Gastrocnemius medialis (tissue), 4 donors: ENCODE measurements at regions not wholly inside any gene's neighbourhood (a gene's known extent, or its start where the extent isn't known, plus 50 kb on each side); places are given as distances from the start of the nearest gene placed in this dataset.

ENCODE experiments used
- POLR2A ChIP-seq, 2 donors: fragments of 450-650 bp; IDR thresholded peaks; one replicate each; pipeline ENCODE4 v1.6.1; 2017; ENCODE audit warnings: antibody characterized with exemption in 2 of 2, mild to moderate bottlenecking in 2 of 2, moderate library complexity in 2 of 2
- TF ChIP-seq, protein P1 (sequence below), 5 experiments: fragments of 450-650 bp in 3 of 5; fragments of 200-600 bp in 2 of 5; sonication (generic) in 2 of 5; IDR thresholded peaks in 4 of 5; conservative IDR thresholded peaks in 1 of 5; 1 replicate in 4 of 5; 2 replicates in 1 of 5; pipeline ENCODE4 v1.5.1; 2016 to 2019; ENCODE audit warnings: antibody characterized with exemption in 5 of 5, mild to moderate bottlenecking in 3 of 5, moderate library complexity in 3 of 5

DNA sequence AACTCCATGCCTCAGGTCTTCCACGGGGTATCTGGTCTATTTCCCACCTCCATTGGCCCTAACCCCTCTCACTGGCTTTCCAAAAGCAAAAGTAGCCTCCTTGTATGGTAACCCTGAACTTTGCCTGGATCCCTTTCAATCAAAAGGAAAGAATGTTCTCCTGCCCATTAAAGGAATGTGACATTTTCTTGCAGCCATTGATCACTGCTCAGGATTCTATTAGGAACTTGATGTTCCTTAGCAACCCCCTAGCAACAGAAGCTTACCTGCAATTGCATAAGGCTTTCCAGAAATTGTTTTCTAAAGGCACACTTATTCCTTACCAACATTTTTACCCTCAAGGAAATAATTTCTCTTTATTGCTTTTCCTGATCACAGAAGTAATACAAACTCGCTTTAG is 91.4 kb upstream of the AGAP1 start:
- TF ChIP-seq POLR2A (IDR thresholded peaks at IDR 0.05) = no peak
- TF ChIP-seq, protein P1, sequence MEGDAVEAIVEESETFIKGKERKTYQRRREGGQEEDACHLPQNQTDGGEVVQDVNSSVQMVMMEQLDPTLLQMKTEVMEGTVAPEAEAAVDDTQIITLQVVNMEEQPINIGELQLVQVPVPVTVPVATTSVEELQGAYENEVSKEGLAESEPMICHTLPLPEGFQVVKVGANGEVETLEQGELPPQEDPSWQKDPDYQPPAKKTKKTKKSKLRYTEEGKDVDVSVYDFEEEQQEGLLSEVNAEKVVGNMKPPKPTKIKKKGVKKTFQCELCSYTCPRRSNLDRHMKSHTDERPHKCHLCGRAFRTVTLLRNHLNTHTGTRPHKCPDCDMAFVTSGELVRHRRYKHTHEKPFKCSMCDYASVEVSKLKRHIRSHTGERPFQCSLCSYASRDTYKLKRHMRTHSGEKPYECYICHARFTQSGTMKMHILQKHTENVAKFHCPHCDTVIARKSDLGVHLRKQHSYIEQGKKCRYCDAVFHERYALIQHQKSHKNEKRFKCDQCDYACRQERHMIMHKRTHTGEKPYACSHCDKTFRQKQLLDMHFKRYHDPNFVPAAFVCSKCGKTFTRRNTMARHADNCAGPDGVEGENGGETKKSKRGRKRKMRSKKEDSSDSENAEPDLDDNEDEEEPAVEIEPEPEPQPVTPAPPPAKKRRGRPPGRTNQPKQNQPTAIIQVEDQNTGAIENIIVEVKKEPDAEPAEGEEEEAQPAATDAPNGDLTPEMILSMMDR (IDR thresholded peaks at IDR 0.05 in 4 of 5, conservative IDR thresholded peaks at IDR 0.05 in 1 of 5) = no peak
